GM23338 (cell line): ENCODE measurements at regions not wholly inside any gene's neighbourhood (a gene's known extent, or its start where the extent isn't known, plus 50 kb on each side); places are given as distances from the start of the nearest gene placed in this dataset.

Source experiments
- CTCF ChIP-seq, 2 experiments: fragments of 200-600 bp in 1 of 2; sonication (generic) in 1 of 2; conservative IDR thresholded peaks; 2 replicates each; pipeline versions ENCODE4 v1.5.1 to v1.6.1; 2016 to 2017; ENCODE audit warnings: antibody characterized with exemption in 2 of 2, low read depth in 2 of 2, mild to moderate bottlenecking in 2 of 2, moderate library complexity in 1 of 2
- EZH2 ChIP-seq: fragments of 200-600 bp; sonication (generic); IDR thresholded peaks from one replicate; pipeline ENCODE4 v1.8.0; 2017; ENCODE audit warnings: antibody characterized with exemption, mild to moderate bottlenecking, low read depth; ENCODE audit not compliant: unreplicated experiment
- JUNB ChIP-seq: IDR thresholded peaks from one replicate; pipeline ENCODE4 v1.6.1; 2016; ENCODE audit warnings: antibody characterized with exemption; ENCODE audit not compliant: unreplicated experiment
- NANOG ChIP-seq: IDR thresholded peaks from 2 replicates; pipeline ENCODE4 v1.6.1; 2016; ENCODE audit warnings: antibody characterized with exemption, borderline replicate concordance
- POLR2AphosphoS5 ChIP-seq: IDR thresholded peaks from 2 replicates; pipeline ENCODE4 v1.6.1; 2016; ENCODE audit warnings: antibody characterized with exemption, low read depth

GRCh38 chr13:55554741-55555140 is 1586.0 kb upstream of the PRR20A start:
- TF ChIP-seq POLR2AphosphoS5 (no peak), EZH2 (no peak), JUNB (no peak), CTCF (conservative IDR thresholded peaks at IDR 0.05; ENCODE audit: low read depth in 2 of 2) (no peak), NANOG (no peak)
